Activated B cell treated with CpG ODN at 0.5 μM for 24 hours (primary cell): ENCODE measurements at regions not wholly inside any gene's neighbourhood (a gene's known extent, or its start where the extent isn't known, plus 50 kb on each side); places are given as distances from the start of the nearest gene placed in this dataset.
A peak's percentile ranks its signal among the peaks of the same experiment; 100 is the strongest.

Experiments used
- ATAC-seq: fragments of 200-7000 bp; cut with Tn5 transposase; one replicate; pipeline ENCODE4 v1.10.0; 2021; ENCODE audit warnings: low read depth, mild to moderate bottlenecking, moderate library complexity
- CTCF ChIA-PET: fragments of 350-600 bp; sonication (Branson Sonifier 250); formaldehyde crosslinking; loops from one replicate; lab custom pipeline; 2021; ENCODE audit warnings: antibody characterized with exemption; lab: Charles Lee
- POLR2A ChIA-PET: fragments of 350-600 bp; sonication (Branson Sonifier 250); formaldehyde crosslinking; loops from one replicate; lab custom pipeline; 2021; ENCODE audit warnings: antibody characterized with exemption; lab: Charles Lee
- DNase-seq: peaks from one replicate; pipeline ENCODE4 v3.0.0; 2022
- H3K27ac Mint-ChIP-seq: one replicate; pipeline ENCODE4 v1.8.0; 2020; ENCODE audit warnings: mixed read lengths
- H3K27me3 Mint-ChIP-seq: one replicate; pipeline ENCODE4 v1.8.0; 2021; ENCODE audit warnings: mixed read lengths
- H3K36me3 Mint-ChIP-seq: one replicate; pipeline ENCODE4 v1.8.0; 2021; ENCODE audit warnings: low read depth, mixed read lengths
- H3K4me1 Mint-ChIP-seq: one replicate; pipeline ENCODE4 v1.8.0; 2021; ENCODE audit warnings: mixed read lengths
- H3K4me3 Mint-ChIP-seq: one replicate; pipeline ENCODE4 v1.8.0; 2020; ENCODE audit warnings: mild to moderate bottlenecking, mixed read lengths
- H3K9me3 Mint-ChIP-seq: one replicate; pipeline ENCODE4 v1.8.0; 2020; ENCODE audit warnings: mixed read lengths
- intact Hi-C: fragments of 100-400 bp; cut with micrococcal nuclease; formaldehyde crosslinking; loops from one replicate; pipeline ENCODE4 v1.15.1; 2024
- TF ChIP-seq, protein P1 (sequence below): fragments of 200-600 bp; IDR thresholded peaks from one replicate; pipeline ENCODE4 v1.8.0; 2022; ENCODE audit warnings: antibody characterized with exemption, mild to moderate bottlenecking

GRCh38 chr12:69161829-69162228 lies 77.5 kb upstream of the CPSF6 start:
- intact Hi-C loops, result no loop called here
- H3K27ac Mint-ChIP-seq, result peak overlapping the region; percentile 48
- H3K4me3 Mint-ChIP-seq, result no peak overlapping the region
- DNase-seq (no peak), ATAC-seq (peak; percentile 47)
- H3K4me1 Mint-ChIP-seq, result peaks cover 9% of the 10 kb centered on the region
- TF ChIP-seq, protein P1, sequence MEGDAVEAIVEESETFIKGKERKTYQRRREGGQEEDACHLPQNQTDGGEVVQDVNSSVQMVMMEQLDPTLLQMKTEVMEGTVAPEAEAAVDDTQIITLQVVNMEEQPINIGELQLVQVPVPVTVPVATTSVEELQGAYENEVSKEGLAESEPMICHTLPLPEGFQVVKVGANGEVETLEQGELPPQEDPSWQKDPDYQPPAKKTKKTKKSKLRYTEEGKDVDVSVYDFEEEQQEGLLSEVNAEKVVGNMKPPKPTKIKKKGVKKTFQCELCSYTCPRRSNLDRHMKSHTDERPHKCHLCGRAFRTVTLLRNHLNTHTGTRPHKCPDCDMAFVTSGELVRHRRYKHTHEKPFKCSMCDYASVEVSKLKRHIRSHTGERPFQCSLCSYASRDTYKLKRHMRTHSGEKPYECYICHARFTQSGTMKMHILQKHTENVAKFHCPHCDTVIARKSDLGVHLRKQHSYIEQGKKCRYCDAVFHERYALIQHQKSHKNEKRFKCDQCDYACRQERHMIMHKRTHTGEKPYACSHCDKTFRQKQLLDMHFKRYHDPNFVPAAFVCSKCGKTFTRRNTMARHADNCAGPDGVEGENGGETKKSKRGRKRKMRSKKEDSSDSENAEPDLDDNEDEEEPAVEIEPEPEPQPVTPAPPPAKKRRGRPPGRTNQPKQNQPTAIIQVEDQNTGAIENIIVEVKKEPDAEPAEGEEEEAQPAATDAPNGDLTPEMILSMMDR, result no peak
- H3K27me3 Mint-ChIP-seq, result no peaks in the 10 kb centered on the region
- no peaks in the 10 kb centered on the region for H3K9me3 Mint-ChIP-seq
- POLR2A ChIA-PET, result no interaction called here
- no peaks in the 10 kb centered on the region for H3K36me3 Mint-ChIP-seq
- CTCF ChIA-PET, result interaction anchor here (1.2 kb wide), 1 partner anchor 9 kb away, joined by 3 read pairs; no protein-coding TSS in a partner anchor

- TF ChIP-seq, protein P1, result no peak
- no peaks in the 10 kb centered on the region for H3K9me3 Mint-ChIP-seq
- CTCF ChIA-PET, result no interaction called here
- H3K27ac Mint-ChIP-seq, result no peak overlapping the region
- no peaks in the 10 kb centered on the region for H3K36me3 Mint-ChIP-seq
- POLR2A ChIA-PET, result no interaction called here
- H3K4me1 Mint-ChIP-seq, result peaks cover 4% of the 10 kb centered on the region
- no peak overlapping the region for H3K4me3 Mint-ChIP-seq
- ATAC-seq (no peak), DNase-seq (no peak)
- intact Hi-C loops, result no loop called here
- H3K27me3 Mint-ChIP-seq, result no peaks in the 10 kb centered on the region
Observed at GRCh38 chr12:69163681-69164362, 75.5 kb upstream of the CPSF6 start.

DNA sequence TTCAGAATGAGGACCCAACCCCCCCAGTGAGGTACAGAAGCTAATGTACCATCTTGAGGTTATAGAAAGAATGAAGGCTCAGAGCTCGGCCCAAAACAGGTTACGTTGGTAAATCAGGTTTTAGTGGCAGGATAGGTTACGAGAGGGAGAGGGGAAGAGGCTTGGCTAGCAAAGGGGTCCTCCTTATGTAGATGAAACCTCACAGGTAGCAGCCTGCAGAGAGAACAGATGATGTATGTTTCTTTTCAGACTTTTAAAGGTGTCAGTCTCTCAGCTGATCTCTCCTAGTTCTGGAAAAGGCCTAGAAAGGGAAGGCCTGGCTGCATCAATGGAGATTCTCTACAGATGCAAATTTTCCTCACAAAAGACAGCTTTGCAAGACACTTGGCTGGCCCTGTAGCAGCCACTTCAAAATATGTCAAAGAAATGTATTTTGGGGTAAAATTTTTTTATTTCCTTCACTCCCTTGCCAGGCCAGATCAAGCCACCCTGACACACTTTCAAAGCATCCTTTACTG lies 71.7 kb upstream of the CPSF6 start:
- Mint-ChIP-seq H3K9me3 (no peaks in the 10 kb centered on the region), H3K36me3 (no peaks in the 10 kb centered on the region), H3K4me3 (no peak overlapping the region), H3K27ac (no peak overlapping the region), H3K4me1 (no peaks in the 10 kb centered on the region), H3K27me3 (no peaks in the 10 kb centered on the region)
- no peak for ATAC-seq
- POLR2A ChIA-PET, result no interaction called here
- CTCF ChIA-PET, result interaction anchor here (1.1 kb wide), 1 partner anchor 11 kb away, joined by 5 read pairs; no protein-coding TSS in a partner anchor
- TF ChIP-seq, protein P1, result no peak
- no peak for DNase-seq
- intact Hi-C loops, result no loop called here

DNA sequence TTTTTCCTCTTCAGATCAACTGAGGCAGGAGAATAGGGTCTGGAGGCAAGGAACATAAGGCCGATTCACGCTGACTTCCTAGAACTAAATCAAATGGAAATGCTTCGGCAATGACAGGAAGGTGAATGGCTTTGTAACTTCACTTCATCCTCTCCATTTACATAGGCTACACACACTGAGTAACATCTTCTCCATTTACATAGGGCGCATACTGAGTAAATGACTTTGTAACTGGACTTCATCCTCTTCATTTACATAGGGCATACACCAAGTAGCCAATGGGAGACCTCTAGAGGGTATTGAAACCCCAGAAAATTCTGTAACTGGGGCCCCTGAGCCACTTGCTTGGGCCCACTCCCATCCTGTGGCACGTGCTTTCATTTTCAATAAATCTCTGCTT lies 71.0 kb upstream of the CPSF6 start:
- no peak overlapping the region for H3K27ac Mint-ChIP-seq
- H3K4me1 Mint-ChIP-seq, result no peaks in the 10 kb centered on the region
- ATAC-seq, result no peak
- intact Hi-C loops, result no loop called here
- no peaks in the 10 kb centered on the region for H3K9me3 Mint-ChIP-seq
- no peak overlapping the region for H3K4me3 Mint-ChIP-seq
- no peaks in the 10 kb centered on the region for H3K27me3 Mint-ChIP-seq
- H3K36me3 Mint-ChIP-seq, result no peaks in the 10 kb centered on the region
- CTCF ChIA-PET, result interaction anchor here (1.1 kb wide), 1 partner anchor 12 kb away, joined by 5 read pairs; no protein-coding TSS in a partner anchor
- DNase-seq, result no peak
- POLR2A ChIA-PET, result no interaction called here
- TF ChIP-seq, protein P1, result no peak

GRCh38 chr12:69168828-69169227 lies 70.5 kb upstream of the CPSF6 start:
- no peak for ATAC-seq
- no peaks in the 10 kb centered on the region for H3K4me1 Mint-ChIP-seq
- intact Hi-C loops, result no loop called here
- no peak overlapping the region for H3K27ac Mint-ChIP-seq
- H3K27me3 Mint-ChIP-seq, result peaks cover under 1% of the 10 kb centered on the region
- ChIA-PET POLR2A (no interaction called here), CTCF (no interaction called here)
- H3K4me3 Mint-ChIP-seq, result no peak overlapping the region
- no peaks in the 10 kb centered on the region for H3K9me3 Mint-ChIP-seq
- no peak for DNase-seq
- TF ChIP-seq, protein P1, result no peak
- no peaks in the 10 kb centered on the region for H3K36me3 Mint-ChIP-seq
